IMR-90 (cell line): ENCODE measurements at regions not wholly inside any gene's neighbourhood (a gene's known extent, or its start where the extent isn't known, plus 50 kb on each side); places are given as distances from the start of the nearest gene placed in this dataset.

Experiments used
- ATAC-seq: fragments of 200-7000 bp; cut with Tn5 transposase; 2 replicates; pipeline ENCODE4 v1.9.1; 2020; ENCODE audit warnings: low read depth, mild to moderate bottlenecking, moderate library complexity
- BruUV-seq: library from RNA; stranded (reverse); fragments of 400-500 nt; replicated peaks from 2 replicates; lab custom pipeline; 2021; lab: Mats Ljungman, UMichigan
- CTCF ChIA-PET: fragments of 300-600 bp; formaldehyde crosslinking; extraction: SDS; loops from one replicate; lab custom pipeline; 2021; ENCODE audit warnings: antibody characterized with exemption; lab: Yijun Ruan, JAX
- POLR2A ChIA-PET: fragments of 300-600 bp; sonication (Branson Sonifier 250); formaldehyde crosslinking; loops from one replicate; lab custom pipeline; 2022; ENCODE audit warnings: antibody characterized with exemption; ENCODE audit not compliant: unreplicated experiment; lab: Charles Lee
- DNase-seq: peaks from one replicate; pipeline ENCODE4 v3.0.0; 2013
- H2AFZ ChIP-seq: replicated peaks from 2 replicates; pipeline ENCODE3; 2013; ENCODE audit warnings: low read length, mild to moderate bottlenecking; ENCODE audit not compliant: poor library complexity
- H2AK5ac ChIP-seq: 2 replicates; pipeline ENCODE4 v1.6.1; 2013; ENCODE audit warnings: low read depth, low read length, inconsistent platforms
- H2AK9ac ChIP-seq: replicated peaks from 2 replicates; pipeline ENCODE3; 2013; ENCODE audit warnings: mild to moderate bottlenecking, low read depth, low read length, moderate library complexity; ENCODE audit not compliant: poor library complexity
- H2BK120ac ChIP-seq: 2 replicates; pipeline ENCODE4 v1.6.1; 2013; ENCODE audit warnings: low read depth, low read length, inconsistent platforms
- H2BK15ac ChIP-seq: 3 replicates; pipeline ENCODE4 v1.6.1; 2013; ENCODE audit warnings: low read depth, low read length, inconsistent platforms
- H2BK20ac ChIP-seq: 2 replicates; pipeline ENCODE4 v1.6.1; 2013; ENCODE audit warnings: low read depth, mild to moderate bottlenecking, inconsistent platforms, low read length, moderate library complexity
- H2BK5ac ChIP-seq: 2 replicates; pipeline ENCODE4 v1.6.1; 2013; ENCODE audit warnings: mild to moderate bottlenecking, low read depth, low read length, inconsistent platforms; ENCODE audit not compliant: poor library complexity, severe bottlenecking
- H3K14ac ChIP-seq: replicated peaks from 2 replicates; pipeline ENCODE4 v1.6.1; 2013; ENCODE audit warnings: low read depth, low read length, inconsistent platforms
- H3K18ac ChIP-seq: 2 replicates; pipeline ENCODE4 v1.6.1; 2013; ENCODE audit warnings: low read depth, low read length, control low read depth
- H3K23ac ChIP-seq: 2 replicates; pipeline ENCODE4 v1.6.1; 2013; ENCODE audit warnings: low read depth, low read length, inconsistent platforms
- H3K27ac ChIP-seq: 2 replicates; pipeline ENCODE4 v1.5.1; 2013; ENCODE audit warnings: mild to moderate bottlenecking, control low read depth, low read length; ENCODE audit not compliant: insufficient read depth
- H3K27me3 ChIP-seq: 2 replicates; pipeline ENCODE4 v1.6.1; 2013; ENCODE audit warnings: low read length; ENCODE audit not compliant: control insufficient read depth, insufficient read depth
- H3K36me3 ChIP-seq: 2 replicates; pipeline ENCODE4 v1.6.1; 2013; ENCODE audit warnings: low read length, mixed read lengths; ENCODE audit not compliant: control insufficient read depth, insufficient read depth
- H3K4ac ChIP-seq: 2 replicates; pipeline ENCODE4 v1.6.1; 2013; ENCODE audit warnings: low read depth, low read length, inconsistent platforms
- H3K4me1 ChIP-seq: 2 replicates; pipeline ENCODE4 v1.6.1; 2013; ENCODE audit warnings: low read length, mixed read lengths; ENCODE audit not compliant: control insufficient read depth, insufficient read depth
- H3K4me2 ChIP-seq: 2 replicates; pipeline ENCODE4 v1.6.1; 2013; ENCODE audit warnings: low read depth, mild to moderate bottlenecking, control low read depth, low read length, moderate library complexity
- H3K4me3 ChIP-seq: 2 replicates; pipeline ENCODE4 v1.5.1; 2013; ENCODE audit warnings: low read depth, mild to moderate bottlenecking, control low read depth, low read length, moderate library complexity; ENCODE audit not compliant: insufficient read depth
- H3K56ac ChIP-seq: 2 replicates; pipeline ENCODE4 v1.6.1; 2013; ENCODE audit warnings: low read length, inconsistent platforms; ENCODE audit not compliant: insufficient read depth; ENCODE audit errors: extremely low read depth
- H3K79me1 ChIP-seq, 2 experiments: 2 replicates each; pipeline ENCODE4 v1.6.1; 2013; ENCODE audit warnings: low read length in 2 of 2, inconsistent platforms in 1 of 2, low read depth in 1 of 2
- H3K9ac ChIP-seq: 2 replicates; pipeline ENCODE4 v1.6.1; 2013; ENCODE audit warnings: low read depth, low read length, control low read depth
- H3K9me1 ChIP-seq: 2 replicates; pipeline ENCODE4 v1.6.1; 2013; ENCODE audit warnings: low read length, inconsistent platforms; ENCODE audit not compliant: insufficient read depth
- H3K9me3 ChIP-seq: 2 replicates; pipeline ENCODE4 v1.6.1; 2013; ENCODE audit warnings: low read length; ENCODE audit not compliant: control insufficient read depth, insufficient read depth
- H4K20me1 ChIP-seq: 2 replicates; pipeline ENCODE4 v1.6.1; 2013; ENCODE audit warnings: low read length, inconsistent platforms; ENCODE audit not compliant: insufficient read depth
- H4K5ac ChIP-seq: 2 replicates; pipeline ENCODE4 v1.6.1; 2013; ENCODE audit warnings: mild to moderate bottlenecking, low read depth, low read length, control low read depth
- H4K8ac ChIP-seq, 2 experiments: 2 replicates each; pipeline ENCODE4 v1.6.1; 2013; ENCODE audit warnings: low read depth in 2 of 2, low read length in 2 of 2, control low read depth in 1 of 2, inconsistent platforms in 1 of 2
- H4K91ac ChIP-seq: 2 replicates; pipeline ENCODE4 v1.6.1; 2013; ENCODE audit warnings: low read depth, low read length, inconsistent platforms; ENCODE audit not compliant: insufficient read depth
- FOS ChIP-seq: fragments of 150-350 bp; IDR thresholded peaks from 2 replicates; pipeline ENCODE4 v1.6.1; 2016; ENCODE audit warnings: low read depth, low read length
- RAD21 ChIP-seq: IDR thresholded peaks from 2 replicates; pipeline ENCODE4 v1.6.1; 2012; ENCODE audit warnings: low read length, improper control_type of control experiment
- WGBS, 2 experiments: methylation state at CpG; one replicate each; pipeline versions ENCODE4 v1.1.5 to v1.1.7; 2013; ENCODE audit warnings: missing lambda C conversion rate in 2 of 2; ENCODE audit not compliant: insufficient read length in 1 of 2; ENCODE audit errors: extremely low coverage in 2 of 2; 5-methylcytosine and 5-hydroxymethylcytosine counted together
- dilution Hi-C: fragments of 300-500 bp; cut with HindIII; formaldehyde crosslinking; loops from one replicate; pipeline ENCODE4 v1.14.3; 2018; ENCODE audit warnings: low sequenced_read_pairs; ENCODE audit not compliant: unreplicated experiment
- in situ Hi-C: fragments of 300-500 bp; cut with MboI; formaldehyde crosslinking; loops from 3 replicates; pipeline ENCODE4 v1.14.3; 2019; ENCODE audit warnings: low sequenced_read_pairs, inconsistent platforms, mixed read lengths
- intact Hi-C: fragments of 100-400 bp; cut with micrococcal nuclease; formaldehyde crosslinking; loops from 2 replicates; pipeline ENCODE4 v1.10.0; 2022

DNA sequence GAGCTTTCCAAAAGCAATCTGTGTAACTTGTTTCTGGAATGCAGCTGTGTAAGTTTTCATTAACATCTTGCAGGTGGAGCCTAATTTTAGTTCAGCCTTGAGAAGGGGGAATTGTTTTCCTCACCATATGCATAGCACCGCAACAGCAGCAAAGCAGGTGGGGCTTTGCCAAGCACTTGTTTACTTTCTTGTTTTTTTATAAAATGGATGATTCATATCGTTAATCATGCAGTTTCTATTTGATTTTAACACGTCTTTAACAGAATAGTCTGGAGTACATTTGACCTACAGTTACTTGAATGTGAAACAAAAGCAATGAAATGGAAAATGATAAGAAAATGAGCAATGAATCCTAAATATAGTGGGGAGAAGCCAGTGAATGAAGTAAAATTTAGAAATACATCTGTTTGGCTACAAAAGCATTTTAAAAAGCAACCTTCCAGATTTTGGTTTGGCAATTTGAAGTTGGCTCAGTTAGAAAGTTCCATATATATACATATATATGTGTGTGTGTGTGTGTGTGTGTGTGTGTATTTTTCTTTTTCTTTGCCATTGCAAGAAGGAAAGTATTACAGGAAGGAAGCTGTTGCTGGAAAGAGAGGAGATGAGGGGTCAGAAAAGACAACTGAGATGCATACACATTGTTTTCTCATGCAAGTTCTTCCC lies 119.0 kb upstream of the ADGRL2 start:
- intact Hi-C loops = no loop called here

More for the DNA sequence above, 119.0 kb upstream of the ADGRL2 start:
- Histone ChIP-seq H3K18ac (no peak overlapping the region), H2BK120ac (no peak overlapping the region; the same call in 1 of the 2 replicates), H3K14ac (no peak overlapping the region), H2AK5ac (no peak overlapping the region), H2AFZ (no peak overlapping the region), H3K9me1 (no peaks in the 10 kb centered on the region), H3K23ac (no peak overlapping the region), H3K4me1 (peaks cover 7% of the 10 kb centered on the region), H2BK20ac (no peak overlapping the region), H4K5ac (no peak overlapping the region), H2BK15ac (no peak overlapping the region), H4K20me1 (no peaks in the 10 kb centered on the region), H3K4me3 (no peak overlapping the region), H3K27me3 (no peaks in the 10 kb centered on the region), H3K4ac (no peak overlapping the region), H2BK5ac (no peak overlapping the region), H3K9ac (no peak overlapping the region), H3K27ac (no peak overlapping the region), H3K4me2 (peak overlapping the region; percentile 44), H3K9me3 (no peaks in the 10 kb centered on the region), H4K8ac (no peak overlapping the region), H2AK9ac (no peak overlapping the region), H3K56ac (no peak overlapping the region), H3K36me3 (no peaks in the 10 kb centered on the region), H4K91ac (no peak overlapping the region), H3K79me1 (no peaks in the 10 kb centered on the region)
- no TSS peak for BruUV-seq
- POLR2A ChIA-PET = no interaction called here
- dilution Hi-C loops (no loop called here), in situ Hi-C loops (no loop called here)
- ATAC-seq (peak; percentile 43), DNase-seq (peak; percentile 47)
- CTCF ChIA-PET = no interaction called here
- peak; percentile 41; the same call in 1 of the 2 replicates for TF ChIP-seq FOS
- no peak for TF ChIP-seq RAD21
- no CpG with 5 or more reads among the region's 3 CpGs for WGBS, 2 experiments
